Astrocyte of the cerebellum (primary cell): ENCODE measurements at regions not wholly inside any gene's neighbourhood (a gene's known extent, or its start where the extent isn't known, plus 50 kb on each side); places are given as distances from the start of the nearest gene placed in this dataset.

ENCODE experiments used
- DNase-seq: peaks from one replicate; pipeline ENCODE4 v3.0.0-alpha.2; 2011; ENCODE audit warnings: low read depth
- H3K4me3 ChIP-seq: 2 replicates; pipeline ENCODE4 v1.5.1; 2011; ENCODE audit warnings: mild to moderate bottlenecking, low read depth, low read length, moderate library complexity
- CTCF ChIP-seq: IDR thresholded peaks from 2 replicates; pipeline ENCODE4 v1.5.1; 2012; ENCODE audit warnings: low read length, low read depth, moderate library complexity, mild to moderate bottlenecking; ENCODE audit errors: missing control alignments
- in situ Hi-C: cut with HindIII; loops from 2 replicates; pipeline ENCODE4 v1.10.0; 2017; ENCODE audit warnings: low sequenced_read_pairs

- DNase-seq, result no peak
- TF ChIP-seq CTCF, result no peak
- H3K4me3 ChIP-seq, result no peak overlapping the region
- in situ Hi-C loops, result no loop called here
These were observed 85.1 kb upstream of the ATXN1 start for GRCh38 chr6:16846399-16846778.

- DNase-seq, result no peak
- in situ Hi-C loops, result no loop called here
- TF ChIP-seq CTCF, result no peak
These were observed 82.9 kb upstream of the ATXN1 start for GRCh38 chr6:16844183-16844582.

GRCh38 chr6:16842676-16843075 lies 81.4 kb upstream of the ATXN1 start:
- no peak for DNase-seq
- no peak for TF ChIP-seq CTCF
- no peak overlapping the region for H3K4me3 ChIP-seq
- in situ Hi-C loops, result no loop called here

More at GRCh38 chr6:16844183-16844582, 82.9 kb upstream of the ATXN1 start:
- no peak overlapping the region for H3K4me3 ChIP-seq

- no peak overlapping the region for H3K4me3 ChIP-seq
- in situ Hi-C loops, result no loop called here
- no peak for TF ChIP-seq CTCF
- DNase-seq, result no peak
These were observed 80.0 kb upstream of the ATXN1 start for GRCh38 chr6:16841241-16841640.

- no peak overlapping the region for H3K4me3 ChIP-seq
- no peak for TF ChIP-seq CTCF
- DNase-seq, result no peak
- in situ Hi-C loops, result no loop called here
These were observed 79.5 kb upstream of the ATXN1 start for GRCh38 chr6:16840725-16841124.

GRCh38 chr6:16840291-16840690 lies 79.0 kb upstream of the ATXN1 start:
- no peak overlapping the region for H3K4me3 ChIP-seq
- no peak for TF ChIP-seq CTCF
- DNase-seq, result no peak
- in situ Hi-C loops, result no loop called here

- in situ Hi-C loops, result no loop called here
- no peak for DNase-seq
- no peak for TF ChIP-seq CTCF
- H3K4me3 ChIP-seq, result no peak overlapping the region
These were observed 78.4 kb upstream of the ATXN1 start for GRCh38 chr6:16839631-16840179.
